ENCODE measurements at regions not wholly inside any gene's neighbourhood (a gene's known extent, or its start where the extent isn't known, plus 50 kb on each side); places are given as distances from the start of the nearest gene placed in this dataset.

DNA sequence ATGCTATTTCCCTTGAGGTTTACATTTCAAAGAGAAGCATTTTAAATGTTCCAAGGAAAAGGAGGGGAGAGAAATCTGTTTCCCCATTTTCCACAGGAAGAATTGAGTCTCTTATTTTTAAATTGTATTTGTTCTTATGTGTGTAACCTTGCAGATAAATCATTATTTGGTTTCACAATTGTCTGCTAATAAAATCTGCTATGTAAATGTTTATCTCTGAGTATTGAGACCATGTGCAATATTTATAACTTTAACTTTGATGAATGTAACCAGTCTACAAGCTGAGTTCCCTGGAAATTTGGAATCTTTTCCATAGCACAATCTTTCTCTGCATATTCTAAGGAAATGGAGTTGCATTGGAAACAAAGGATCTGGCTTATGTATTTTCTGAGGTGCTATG is 209.6 kb downstream of the PTBP2 start:
- Histone ChIP-seq H3K27ac (ENCODE audit: insufficient read depth, low read length, poor library complexity, severe bottlenecking) (no peak overlapping the region), H3K36me3 (ENCODE audit: control insufficient read depth, insufficient read depth, low read length) (no peaks in the 10 kb centered on the region), H3K4me1 (ENCODE audit: control insufficient read depth, insufficient read depth, low read length, poor library complexity, severe bottlenecking) (no peaks in the 10 kb centered on the region), H3K4me3 (ENCODE audit: low read depth, low read length) (no peak overlapping the region), H3K27me3 (ENCODE audit: control insufficient read depth, insufficient read depth, low read length) (no peaks in the 10 kb centered on the region), H3K9me3 (ENCODE audit: control insufficient read depth in 2 of 2, low read length in 2 of 2) (no peaks in the 10 kb centered on the region)
- H3K4me1 Mint-ChIP-seq, result no peaks in the 10 kb centered on the region
- H3K27me3 Mint-ChIP-seq, result no peaks in the 10 kb centered on the region
- H3K27ac Mint-ChIP-seq, result no peak overlapping the region
- no peaks in the 10 kb centered on the region for H3K9me3 Mint-ChIP-seq
- no peak for DNase-seq
- ATAC-seq (ENCODE audit: low read depth in 2 of 2), result no peak
- no peak overlapping the region for H3K4me3 Mint-ChIP-seq
- no peaks in the 10 kb centered on the region for H3K36me3 Mint-ChIP-seq

DNA sequence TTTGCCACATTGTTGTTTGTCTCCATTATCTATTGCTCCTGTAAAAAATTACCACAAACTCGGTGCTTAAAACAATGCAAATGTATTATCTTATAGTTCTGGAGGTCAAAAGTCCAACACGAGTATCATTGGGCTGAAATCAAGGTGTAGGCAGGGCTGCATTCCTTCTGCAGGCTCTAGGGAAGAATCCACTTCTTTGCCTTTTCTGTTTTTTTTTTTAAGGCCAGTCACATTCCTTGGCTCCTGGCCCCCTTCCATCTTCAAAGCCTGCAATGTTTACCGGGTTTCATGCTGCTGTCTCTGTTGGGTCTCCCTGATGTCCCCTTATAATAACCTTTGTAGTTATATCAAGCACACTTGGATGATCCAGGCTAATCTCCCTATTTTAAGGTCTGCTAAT is 212.7 kb downstream of the PTBP2 start:
- H3K27me3 Mint-ChIP-seq, result no peaks in the 10 kb centered on the region
- no peaks in the 10 kb centered on the region for H3K4me1 ChIP-seq (ENCODE audit: control insufficient read depth, insufficient read depth, low read length, poor library complexity, severe bottlenecking)
- H3K4me3 Mint-ChIP-seq, result no peak overlapping the region
- H3K36me3 Mint-ChIP-seq, result no peaks in the 10 kb centered on the region
- H3K4me3 ChIP-seq (ENCODE audit: low read depth, low read length), result no peak overlapping the region
- ATAC-seq (ENCODE audit: low read depth in 2 of 2) (no peak), DNase-seq (no peak)
- H3K27me3 ChIP-seq (ENCODE audit: control insufficient read depth, insufficient read depth, low read length), result no peaks in the 10 kb centered on the region
- H3K36me3 ChIP-seq (ENCODE audit: control insufficient read depth, insufficient read depth, low read length), result no peaks in the 10 kb centered on the region
- H3K4me1 Mint-ChIP-seq, result no peaks in the 10 kb centered on the region
- H3K27ac Mint-ChIP-seq, result no peak overlapping the region
- no peaks in the 10 kb centered on the region for H3K9me3 Mint-ChIP-seq
- no peak overlapping the region for H3K27ac ChIP-seq (ENCODE audit: insufficient read depth, low read length, poor library complexity, severe bottlenecking)
- H3K9me3 ChIP-seq (ENCODE audit: control insufficient read depth in 2 of 2, low read length in 2 of 2), result no peaks in the 10 kb centered on the region

DNA sequence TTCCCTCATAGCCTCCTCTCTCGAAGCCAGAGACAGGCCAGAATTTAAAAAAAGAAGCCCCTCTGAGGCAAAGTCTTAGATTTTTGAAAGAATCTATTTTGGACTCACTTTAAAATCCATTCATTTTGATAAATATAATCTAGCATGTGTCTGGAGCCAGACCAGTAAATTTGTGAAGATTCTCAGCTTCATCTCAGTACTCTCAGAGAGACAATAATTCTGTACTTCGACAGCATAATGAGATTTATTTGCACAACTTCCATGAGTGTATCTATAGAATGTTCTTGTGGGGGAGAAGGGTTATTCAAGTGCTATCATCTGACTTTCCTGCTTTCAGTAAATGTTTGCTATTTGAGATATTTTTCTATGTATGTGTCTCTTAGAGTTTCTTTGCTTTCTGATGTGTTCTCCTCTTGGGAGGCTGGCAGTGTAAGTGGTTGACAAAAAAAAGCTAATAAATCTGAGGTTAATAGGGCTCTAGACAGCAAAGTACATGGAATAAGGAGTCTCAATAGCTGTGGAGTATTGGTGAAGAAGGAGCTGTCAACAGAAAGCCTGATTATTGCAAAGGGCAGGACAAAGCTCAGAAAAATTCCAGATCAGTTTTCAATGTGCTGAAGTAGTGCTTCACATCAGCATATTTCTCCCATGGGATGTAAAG is 223.0 kb downstream of the PTBP2 start:
- H3K4me1 ChIP-seq (ENCODE audit: control insufficient read depth, insufficient read depth, low read length, poor library complexity, severe bottlenecking), result no peaks in the 10 kb centered on the region
- no peak for DNase-seq
- ATAC-seq (ENCODE audit: low read depth in 2 of 2), result no peak
- H3K27me3 ChIP-seq (ENCODE audit: control insufficient read depth, insufficient read depth, low read length), result no peaks in the 10 kb centered on the region
- H3K27ac ChIP-seq (ENCODE audit: insufficient read depth, low read length, poor library complexity, severe bottlenecking), result no peak overlapping the region
- H3K27ac Mint-ChIP-seq, result no peak overlapping the region
- no peak overlapping the region for H3K4me3 ChIP-seq (ENCODE audit: low read depth, low read length)
- peaks cover 6% of the 10 kb centered on the region for H3K27me3 Mint-ChIP-seq
- H3K36me3 Mint-ChIP-seq, result no peaks in the 10 kb centered on the region
- no peak overlapping the region for H3K4me3 Mint-ChIP-seq
- H3K9me3 Mint-ChIP-seq, result peaks cover 0 to 3% (median 0%) of the 10 kb centered on the region in 7 donors
- no peaks in the 10 kb centered on the region for H3K4me1 Mint-ChIP-seq
- H3K36me3 ChIP-seq (ENCODE audit: control insufficient read depth, insufficient read depth, low read length), result no peaks in the 10 kb centered on the region
- H3K9me3 ChIP-seq (ENCODE audit: control insufficient read depth in 2 of 2, low read length in 2 of 2), result no peaks in the 10 kb centered on the region

DNA sequence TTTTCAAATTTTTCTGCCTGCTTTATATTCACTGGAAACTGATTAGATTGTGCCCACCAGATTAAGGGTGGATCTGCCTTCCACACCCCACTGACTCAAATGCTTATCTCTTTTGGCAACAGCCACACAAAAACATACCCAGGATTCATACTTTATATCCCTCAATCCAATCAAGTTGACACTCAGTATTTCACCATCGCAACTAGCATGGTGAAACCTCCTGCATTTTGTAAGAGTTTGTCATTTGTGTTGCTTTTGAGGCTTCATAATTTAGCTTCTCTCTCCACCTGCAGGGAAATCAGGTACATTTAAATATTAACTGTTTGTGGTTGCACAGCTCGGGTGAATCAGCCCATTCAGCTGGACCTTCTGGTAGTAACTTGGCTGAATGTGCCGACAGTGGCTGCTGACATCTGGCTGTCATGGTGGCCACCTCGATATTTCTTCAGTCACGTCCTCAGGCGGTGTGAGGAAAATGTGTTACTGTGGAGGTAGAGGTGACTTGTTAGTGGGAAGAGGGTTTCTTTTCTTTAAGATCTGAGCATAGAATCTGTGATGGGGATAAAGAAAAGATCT is 224.0 kb downstream of the PTBP2 start:
- H3K9me3 Mint-ChIP-seq, result peaks cover 0 to 4% (median 0%) of the 10 kb centered on the region in 7 donors
- H3K4me1 ChIP-seq (ENCODE audit: control insufficient read depth, insufficient read depth, low read length, poor library complexity, severe bottlenecking), result no peaks in the 10 kb centered on the region
- no peaks in the 10 kb centered on the region for H3K36me3 ChIP-seq (ENCODE audit: control insufficient read depth, insufficient read depth, low read length)
- H3K36me3 Mint-ChIP-seq, result no peaks in the 10 kb centered on the region
- peaks cover 11% of the 10 kb centered on the region for H3K27me3 Mint-ChIP-seq
- ATAC-seq (ENCODE audit: low read depth in 2 of 2) (no peak), DNase-seq (no peak)
- no peak overlapping the region for H3K4me3 ChIP-seq (ENCODE audit: low read depth, low read length)
- no peaks in the 10 kb centered on the region for H3K9me3 ChIP-seq (ENCODE audit: control insufficient read depth in 2 of 2, low read length in 2 of 2)
- no peaks in the 10 kb centered on the region for H3K4me1 Mint-ChIP-seq
- no peak overlapping the region for H3K4me3 Mint-ChIP-seq
- no peak overlapping the region for H3K27ac ChIP-seq (ENCODE audit: insufficient read depth, low read length, poor library complexity, severe bottlenecking)
- H3K27me3 ChIP-seq (ENCODE audit: control insufficient read depth, insufficient read depth, low read length), result no peaks in the 10 kb centered on the region
- no peak overlapping the region for H3K27ac Mint-ChIP-seq

DNA sequence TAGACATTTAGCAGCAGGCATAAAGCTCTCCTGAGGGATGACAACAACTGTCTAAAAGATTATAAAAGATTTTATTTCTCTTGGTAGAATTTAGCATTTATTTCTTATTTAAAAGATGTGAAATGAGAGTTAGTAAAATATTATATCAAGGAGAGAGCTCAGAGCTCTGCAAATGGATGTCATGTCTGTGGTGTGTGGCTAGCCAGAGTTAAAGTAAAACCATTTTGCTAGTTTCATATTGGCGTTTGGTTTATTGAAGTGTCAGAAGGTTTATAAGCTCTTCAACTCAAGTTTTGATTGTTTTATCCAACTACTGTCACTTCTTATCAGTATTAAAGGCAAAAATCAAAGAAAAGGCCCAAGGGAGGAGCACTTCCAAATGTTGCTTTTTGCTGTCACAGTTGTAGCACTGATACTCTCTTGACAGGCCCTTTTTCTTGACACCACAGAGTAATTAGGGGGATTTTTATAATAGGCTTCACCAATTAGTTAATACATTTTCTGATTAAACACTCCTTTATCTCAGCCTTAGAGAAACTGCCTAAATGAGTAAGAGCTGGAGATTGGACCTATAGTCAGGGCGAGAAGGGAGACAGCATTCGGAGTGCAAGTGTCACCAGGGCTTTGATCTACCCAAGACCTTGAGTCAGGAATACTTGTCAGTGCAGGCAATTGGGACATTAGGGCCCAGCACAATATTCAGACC is 233.9 kb downstream of the PTBP2 start:
- Mint-ChIP-seq H3K36me3 (no peaks in the 10 kb centered on the region), H3K4me3 (no peak overlapping the region), H3K4me1 (no peaks in the 10 kb centered on the region), H3K9me3 (no peaks in the 10 kb centered on the region), H3K27ac (peak overlapping the region in 1 of 3 donors; percentile 66), H3K27me3 (peaks cover 6% of the 10 kb centered on the region)
- Histone ChIP-seq H3K27me3 (ENCODE audit: control insufficient read depth, insufficient read depth, low read length) (no peaks in the 10 kb centered on the region), H3K4me1 (ENCODE audit: control insufficient read depth, insufficient read depth, low read length, poor library complexity, severe bottlenecking) (no peaks in the 10 kb centered on the region), H3K27ac (ENCODE audit: insufficient read depth, low read length, poor library complexity, severe bottlenecking) (no peak overlapping the region), H3K4me3 (ENCODE audit: low read depth, low read length) (no peak overlapping the region), H3K9me3 (ENCODE audit: control insufficient read depth in 2 of 2, low read length in 2 of 2) (no peaks in the 10 kb centered on the region), H3K36me3 (ENCODE audit: control insufficient read depth, insufficient read depth, low read length) (no peaks in the 10 kb centered on the region)
- no peak for DNase-seq
- ATAC-seq (ENCODE audit: low read depth in 2 of 2), result no peak

DNA sequence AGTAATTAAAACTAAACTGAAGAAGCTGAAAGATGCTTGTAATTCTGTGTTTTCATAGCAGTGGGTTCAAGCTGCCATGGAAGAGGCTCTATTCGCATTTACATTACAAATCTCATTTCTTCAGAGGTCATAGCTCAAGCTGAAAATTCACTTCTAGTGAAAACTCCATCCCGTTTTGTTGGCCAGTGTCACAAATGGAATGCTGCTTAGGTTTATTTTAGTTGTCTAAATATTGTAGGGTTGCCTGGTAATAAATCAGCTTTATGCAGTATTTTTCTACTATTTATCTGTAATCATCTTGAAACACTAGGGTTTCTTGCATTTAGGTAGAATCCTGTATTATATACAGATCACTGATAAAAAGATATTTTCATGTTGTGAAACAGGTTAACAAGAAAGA is 240.6 kb downstream of the PTBP2 start:
- Histone ChIP-seq H3K4me3 (ENCODE audit: low read depth, low read length) (no peak overlapping the region), H3K9me3 (ENCODE audit: control insufficient read depth in 2 of 2, low read length in 2 of 2) (no peaks in the 10 kb centered on the region), H3K27ac (ENCODE audit: insufficient read depth, low read length, poor library complexity, severe bottlenecking) (no peak overlapping the region), H3K4me1 (ENCODE audit: control insufficient read depth, insufficient read depth, low read length, poor library complexity, severe bottlenecking) (no peaks in the 10 kb centered on the region), H3K36me3 (ENCODE audit: control insufficient read depth, insufficient read depth, low read length) (no peaks in the 10 kb centered on the region), H3K27me3 (ENCODE audit: control insufficient read depth, insufficient read depth, low read length) (no peaks in the 10 kb centered on the region)
- Mint-ChIP-seq H3K9me3 (no peaks in the 10 kb centered on the region), H3K27me3 (peaks cover 8% of the 10 kb centered on the region), H3K4me3 (no peak overlapping the region), H3K36me3 (no peaks in the 10 kb centered on the region), H3K27ac (no peak overlapping the region), H3K4me1 (no peaks in the 10 kb centered on the region)
- no peak for ATAC-seq (ENCODE audit: low read depth in 2 of 2)
- no peak for DNase-seq

DNA sequence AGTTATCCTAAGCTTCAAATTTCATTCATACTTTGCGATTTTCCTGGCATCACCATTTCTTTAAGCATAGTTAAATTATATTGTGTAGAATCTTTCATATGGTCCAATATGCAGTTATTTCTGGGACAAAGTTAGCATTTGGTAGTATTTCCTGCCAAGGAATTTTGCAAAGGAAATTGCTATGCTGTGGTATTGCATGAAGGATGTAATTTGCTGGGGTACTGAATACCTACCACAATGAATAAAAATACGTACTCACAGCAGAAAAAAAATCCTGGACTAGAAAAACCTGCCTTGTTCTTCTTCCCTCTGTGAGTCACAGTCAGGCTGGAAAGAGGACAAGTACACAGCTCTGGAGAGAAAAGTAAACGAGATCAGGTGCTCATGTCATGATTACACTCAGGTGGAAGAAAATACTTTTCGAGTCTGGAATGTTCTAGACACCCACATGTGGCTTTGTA is 241.2 kb downstream of the PTBP2 start:
- no peak for DNase-seq
- Mint-ChIP-seq H3K27ac (no peak overlapping the region), H3K4me3 (no peak overlapping the region), H3K4me1 (no peaks in the 10 kb centered on the region), H3K36me3 (no peaks in the 10 kb centered on the region), H3K9me3 (no peaks in the 10 kb centered on the region), H3K27me3 (peaks cover 8% of the 10 kb centered on the region)
- H3K4me1 ChIP-seq (ENCODE audit: control insufficient read depth, insufficient read depth, low read length, poor library complexity, severe bottlenecking), result no peaks in the 10 kb centered on the region
- ATAC-seq (ENCODE audit: low read depth in 2 of 2), result no peak
- H3K4me3 ChIP-seq (ENCODE audit: low read depth, low read length), result no peak overlapping the region
- no peaks in the 10 kb centered on the region for H3K36me3 ChIP-seq (ENCODE audit: control insufficient read depth, insufficient read depth, low read length)
- no peaks in the 10 kb centered on the region for H3K9me3 ChIP-seq (ENCODE audit: control insufficient read depth in 2 of 2, low read length in 2 of 2)
- H3K27ac ChIP-seq (ENCODE audit: insufficient read depth, low read length, poor library complexity, severe bottlenecking), result no peak overlapping the region
- H3K27me3 ChIP-seq (ENCODE audit: control insufficient read depth, insufficient read depth, low read length), result no peaks in the 10 kb centered on the region

DNA sequence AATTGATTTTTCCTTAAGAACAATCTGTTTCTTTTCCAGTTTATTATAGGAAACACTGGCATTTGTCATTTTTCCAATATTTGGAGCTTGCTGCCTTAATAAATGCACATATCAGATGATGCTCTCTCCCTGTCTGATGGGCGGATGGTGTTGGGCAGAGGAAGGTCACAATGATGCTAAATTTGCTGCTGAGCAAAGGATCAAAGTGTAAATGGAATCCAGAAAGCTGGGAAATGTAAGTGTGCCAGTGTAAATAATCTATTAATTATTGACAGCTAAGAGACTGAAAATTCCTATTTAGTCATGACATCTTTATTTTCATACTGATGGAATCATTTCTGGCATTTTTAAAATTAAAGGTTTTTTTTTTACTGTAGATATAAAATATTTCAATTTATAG is 243.2 kb downstream of the PTBP2 start:
- peaks cover 3% of the 10 kb centered on the region for H3K27me3 ChIP-seq (ENCODE audit: control insufficient read depth, insufficient read depth, low read length)
- H3K4me1 Mint-ChIP-seq, result no peaks in the 10 kb centered on the region
- no peaks in the 10 kb centered on the region for H3K36me3 ChIP-seq (ENCODE audit: control insufficient read depth, insufficient read depth, low read length)
- H3K4me3 ChIP-seq (ENCODE audit: low read depth, low read length), result no peak overlapping the region
- H3K4me1 ChIP-seq (ENCODE audit: control insufficient read depth, insufficient read depth, low read length, poor library complexity, severe bottlenecking), result no peaks in the 10 kb centered on the region
- H3K36me3 Mint-ChIP-seq, result no peaks in the 10 kb centered on the region
- no peaks in the 10 kb centered on the region for H3K9me3 Mint-ChIP-seq
- peaks cover 8% of the 10 kb centered on the region for H3K27me3 Mint-ChIP-seq
- H3K4me3 Mint-ChIP-seq, result no peak overlapping the region
- no peak overlapping the region for H3K27ac ChIP-seq (ENCODE audit: insufficient read depth, low read length, poor library complexity, severe bottlenecking)
- no peaks in the 10 kb centered on the region for H3K9me3 ChIP-seq (ENCODE audit: control insufficient read depth in 2 of 2, low read length in 2 of 2)
- H3K27ac Mint-ChIP-seq, result no peak overlapping the region
- DNase-seq, result no peak
- no peak for ATAC-seq (ENCODE audit: low read depth in 2 of 2)
